Heart left ventricle (tissue), 16 donors: ENCODE measurements at regions not wholly inside any gene's neighbourhood (a gene's known extent, or its start where the extent isn't known, plus 50 kb on each side); places are given as distances from the start of the nearest gene placed in this dataset.
"Not testable (repeated sequence)": the region's sequence is repeated elsewhere in the genome, so short reads cannot be mapped to it uniquely, and the experiment has no call there.

Experiments
- ATAC-seq, 4 donors: fragments of 200-7000 bp; cut with Tn5 transposase; one replicate each; pipeline ENCODE4 v1.9.1; 2020 to 2022; ENCODE audit warnings: moderate library complexity in 4 of 4, mild to moderate bottlenecking in 3 of 4, moderate number of reproducible peaks in 1 of 4
- DNase-seq, 5 donors: peaks; one replicate each; pipeline ENCODE4 v3.0.0-alpha.2; 2020
- H3K27ac ChIP-seq, 12 donors: fragments of 200-600 bp; sonication (generic) in 4 of 12; one replicate each; pipeline versions ENCODE4 v1.5.0 to v1.8.0; 2016 to 2022; ENCODE audit warnings: mild to moderate bottlenecking in 2 of 12
- H3K27me3 ChIP-seq, 9 donors: fragments of 200-600 bp; sonication (generic) in 2 of 9; one replicate each; pipeline versions ENCODE4 v1.5.1 to v1.8.0; 2016 to 2022; ENCODE audit warnings: mild to moderate bottlenecking in 3 of 9
- H3K36me3 ChIP-seq, 9 donors: fragments of 200-600 bp; sonication (generic) in 2 of 9; one replicate each; pipeline versions ENCODE4 v1.5.0 to v1.8.0; 2018 to 2022; ENCODE audit warnings: mild to moderate bottlenecking in 2 of 9
- H3K4me1 ChIP-seq, 12 donors: fragments of 200-600 bp; sonication (generic) in 4 of 12; one replicate each; pipeline versions ENCODE4 v1.5.0 to v1.8.0; 2016 to 2022; ENCODE audit warnings: mild to moderate bottlenecking in 3 of 12
- H3K4me3 ChIP-seq, 12 donors: fragments of 200-600 bp; sonication (generic) in 4 of 12; one replicate each; pipeline versions ENCODE4 v1.5.0 to v1.8.0; 2017 to 2022; ENCODE audit warnings: mild to moderate bottlenecking in 9 of 12, moderate library complexity in 4 of 12
- H3K9me3 ChIP-seq, 12 donors: fragments of 200-600 bp; sonication (generic) in 4 of 12; one replicate each; pipeline versions ENCODE4 v1.5.0 to v1.8.0; 2016 to 2022; ENCODE audit warnings: mild to moderate bottlenecking in 1 of 12
- CTCF ChIP-seq, 12 donors: fragments of 200-600 bp; sonication (generic) in 4 of 12; IDR thresholded peaks; one replicate each; pipeline versions ENCODE4 v1.5.0 to v1.8.0; 2018 to 2022; ENCODE audit warnings: antibody characterized with exemption in 12 of 12, mild to moderate bottlenecking in 5 of 12
- POLR2A ChIP-seq, 2 donors: fragments of 450-650 bp; IDR thresholded peaks; one replicate each; pipeline ENCODE4 v1.6.1; 2017; ENCODE audit warnings: antibody characterized with exemption in 2 of 2, mild to moderate bottlenecking in 2 of 2, moderate library complexity in 2 of 2
- WGBS, 4 donors: extraction: QIAGEN DNeasy Blood & Tissue Kit in 2 of 4; methylation state at CpG; one replicate each; pipeline versions ENCODE4 v1.1.5 to v1.1.7; 2013 to 2018; 5-methylcytosine and 5-hydroxymethylcytosine counted together
- intact Hi-C, 10 donors: fragments of 100-400 bp; cut with DNase I; formaldehyde crosslinking; loops; one replicate each; pipeline versions ENCODE4 v1.11.1 to v1.14.2; 2022
- donor health status: ischemic (EF 13 %, LVEDD 7.1; RV severe dilation, severe dysfunction).
- donor health status: healthy with polysubstance abuse.
- donor health status: DM: no; HTN: yes; CAD: no.
- donor health status: DM: no; HTN: no; CAD: no.
- donor health status: ischemic (EF 25% LVEDD 6.9; RV normal size, moderate dysfunction).
- donor health status: ischemic (EF 25% LVEDD 5.7; RV mildly dilated, moderate dysfunction).
- donor health status: healthy.
- donor health status: DM: yes; HTN: yes; CAD: no.
- donor health status: ischemic (EF 35%, LVEDD 5.7; RV mildly dilated, moderate dysfunction).
- donor health status: nonischemic (EF 11% LVEDD 7.7; RV severe dilation, severe dysfunction).
- donor health status: DM: yes; HTN: yes; CAD: no.
- donor health status: PGD.
- donor health status: ischemic (EF 29% LVEDD 5.4; RV normal size, mild dysfunction).
- donor health status: nonischemic (EF 23%, LVEDD 6.1; RV moderate dilation, normal function).

- 68 to 78% (median 76%) methylated on average over 19 to 21 of the region's 21 CpGs for WGBS, 4 donors
- Histone ChIP-seq H3K27me3 (no peaks in the 10 kb centered on the region), H3K4me1 (no peaks in the 10 kb centered on the region), H3K27ac (no peak overlapping the region), H3K4me3 (no peak overlapping the region), H3K36me3 (no peaks in the 10 kb centered on the region), H3K9me3 (no peaks in the 10 kb centered on the region)
- TF ChIP-seq CTCF (IDR thresholded peaks at IDR 0.05) = no peak
- TF ChIP-seq POLR2A (IDR thresholded peaks at IDR 0.05) = no peak
- ATAC-seq (peak in 1 of 4 donors; percentile 22), DNase-seq (no peak)
- intact Hi-C loops = no loop called here
These were observed 99.2 kb downstream of the SHOX start for GRCh38 chrX:729583-730409.

GRCh38 chrX:729101-729500, 98.5 kb downstream of the SHOX start:
- intact Hi-C loops, H3K36me3 ChIP-seq: not testable (repeated sequence)

GRCh38 chrX:728639-729038, 98.0 kb downstream of the SHOX start:
- H3K36me3 ChIP-seq, H3K27ac ChIP-seq, DNase-seq, H3K4me3 ChIP-seq, H3K9me3 ChIP-seq, H3K27me3 ChIP-seq, H3K4me1 ChIP-seq, intact Hi-C loops, ATAC-seq: not testable (repeated sequence)
- whole genome bisulfite sequencing, 4 donors = 84 to 86% methylated on average over 11 of the region's 11 CpGs; no CpG with 5 or more reads in 2 of the 4 donors

More at GRCh38 chrX:729101-729500, 98.5 kb downstream of the SHOX start:
- DNase-seq, H3K27ac ChIP-seq, H3K4me1 ChIP-seq, H3K27me3 ChIP-seq, H3K4me3 ChIP-seq, H3K9me3 ChIP-seq, ATAC-seq: not testable (repeated sequence)
- 70 to 100% (median 84%) methylated on average over 2 to 14 of the region's 14 CpGs for WGBS, 4 donors

GRCh38 chrX:727738-728621, 97.4 kb downstream of the SHOX start:
- ATAC-seq (no peak), DNase-seq (no peak)
- Histone ChIP-seq H3K4me1 (no peaks in the 10 kb centered on the region), H3K27ac (no peak overlapping the region), H3K9me3 (peaks cover 0 to 13% (median 8%) of the 10 kb centered on the region in 12 donors), H3K36me3 (no peaks in the 10 kb centered on the region), H3K4me3 (no peak overlapping the region), H3K27me3 (no peaks in the 10 kb centered on the region)
- TF ChIP-seq POLR2A (IDR thresholded peaks at IDR 0.05) (no peak), CTCF (IDR thresholded peaks at IDR 0.05) (peak in 7 of 12 donors; percentile 10 to 28 (median 11))
- 40 to 51% (median 46%) methylated on average over 19 to 22 of the region's 22 CpGs for WGBS, 4 donors
- intact Hi-C loops = no loop called here

GRCh38 chrX:725971-726370, 95.4 kb downstream of the SHOX start:
- H3K4me1 ChIP-seq = no peaks in the 10 kb centered on the region
- TF ChIP-seq POLR2A (IDR thresholded peaks at IDR 0.05) (no peak), CTCF (IDR thresholded peaks at IDR 0.05) (no peak)
- peaks cover 0 to 17% (median 8%) of the 10 kb centered on the region in 12 donors for H3K9me3 ChIP-seq
- intact Hi-C loops = no loop called here
- no peaks in the 10 kb centered on the region for H3K27me3 ChIP-seq
- DNase-seq = no peak
- WGBS, 4 donors = 89 to 95% (median 91%) methylated on average over 9 of the region's 9 CpGs
- no peak for ATAC-seq
- no peak overlapping the region for H3K4me3 ChIP-seq
- H3K27ac ChIP-seq = no peak overlapping the region
- H3K36me3 ChIP-seq = no peaks in the 10 kb centered on the region
